Neuronal stem cell (in vitro differentiated cells): ENCODE measurements at regions not wholly inside any gene's neighbourhood (a gene's known extent, or its start where the extent isn't known, plus 50 kb on each side); places are given as distances from the start of the nearest gene placed in this dataset.
"Not testable (repeated sequence)": the region's sequence is repeated elsewhere in the genome, so short reads cannot be mapped to it uniquely, and the experiment has no call there.

Experiments used
- DNase-seq: peaks from one replicate; pipeline ENCODE4 v3.0.0-alpha.2; 2013; ENCODE audit warnings: low spot score
- H2AFZ ChIP-seq: one replicate; pipeline ENCODE4 v1.6.1; 2013; ENCODE audit warnings: mild to moderate bottlenecking, low read length, inconsistent platforms
- H2AK5ac ChIP-seq: 2 replicates; pipeline ENCODE4 v1.6.1; 2013; ENCODE audit warnings: low read depth, mild to moderate bottlenecking, inconsistent platforms, low read length, moderate library complexity, mixed read lengths
- H2BK120ac ChIP-seq: 2 replicates; pipeline ENCODE4 v1.6.1; 2013; ENCODE audit warnings: low read depth, mild to moderate bottlenecking, inconsistent platforms, low read length, moderate library complexity, mixed read lengths
- H2BK12ac ChIP-seq: one replicate; pipeline ENCODE4 v1.6.1; 2013; ENCODE audit warnings: low read length, inconsistent platforms
- H2BK15ac ChIP-seq: 2 replicates; pipeline ENCODE4 v1.6.1; 2013; ENCODE audit warnings: mild to moderate bottlenecking, low read length, inconsistent platforms, mixed read lengths
- H2BK5ac ChIP-seq: one replicate; pipeline ENCODE4 v1.6.1; 2013; ENCODE audit warnings: inconsistent platforms, mild to moderate bottlenecking, low read length, moderate library complexity
- H3K14ac ChIP-seq: one replicate; pipeline ENCODE4 v1.6.1; 2013; ENCODE audit warnings: low read length, inconsistent platforms
- H3K18ac ChIP-seq: 2 replicates; pipeline ENCODE4 v1.6.1; 2013; ENCODE audit warnings: low read length, inconsistent platforms
- H3K23ac ChIP-seq: 2 replicates; pipeline ENCODE4 v1.6.1; 2013; ENCODE audit warnings: low read depth, mild to moderate bottlenecking, mixed read lengths, low read length, inconsistent platforms; ENCODE audit not compliant: poor library complexity
- H3K27ac ChIP-seq: replicated peaks from 3 replicates; pipeline ENCODE4 v1.5.1; 2013; ENCODE audit warnings: low read length, inconsistent platforms
- H3K27me3 ChIP-seq, 3 experiments: 2 replicates each; pipeline ENCODE4 v1.6.1; 2013; ENCODE audit warnings: low read length in 3 of 3, mild to moderate bottlenecking in 2 of 3, inconsistent platforms in 1 of 3, low read depth in 1 of 3, mixed read lengths in 1 of 3, moderate library complexity in 1 of 3; ENCODE audit not compliant: control insufficient read depth in 3 of 3, insufficient read depth in 3 of 3
- H3K36me3 ChIP-seq, 2 donors: replicated peaks in 1 of 2; 2 replicates each; pipeline ENCODE4 v1.6.1; 2013; ENCODE audit warnings: low read length in 2 of 2; ENCODE audit not compliant: control insufficient read depth in 2 of 2, insufficient read depth in 2 of 2
- H3K4ac ChIP-seq: 2 replicates; pipeline ENCODE4 v1.6.1; 2013; ENCODE audit warnings: inconsistent platforms, mild to moderate bottlenecking, low read length, moderate library complexity
- H3K4me1 ChIP-seq, 2 donors: 1 replicate in 1 of 2; 2 replicates in 1 of 2; pipeline ENCODE4 v1.6.1; 2013; ENCODE audit warnings: low read length in 2 of 2, low read depth in 1 of 2; ENCODE audit not compliant: control insufficient read depth in 2 of 2, insufficient read depth in 1 of 2
- H3K4me2 ChIP-seq: one replicate; pipeline ENCODE4 v1.6.1; 2013; ENCODE audit warnings: mild to moderate bottlenecking, low read length, inconsistent platforms; ENCODE audit not compliant: insufficient read depth, poor library complexity, severe bottlenecking
- H3K4me3 ChIP-seq, 2 donors: 2 replicates each; pipeline ENCODE4 v1.5.1; 2013; ENCODE audit warnings: low read length in 2 of 2, mild to moderate bottlenecking in 2 of 2, inconsistent platforms in 1 of 2, moderate library complexity in 1 of 2
- H3K79me1 ChIP-seq: one replicate; pipeline ENCODE4 v1.6.1; 2013; ENCODE audit warnings: low read depth, mild to moderate bottlenecking, inconsistent platforms, low read length, moderate library complexity
- H3K9ac ChIP-seq: one replicate; pipeline ENCODE4 v1.6.1; 2013; ENCODE audit warnings: mild to moderate bottlenecking, low read depth, low read length, inconsistent platforms; ENCODE audit not compliant: poor library complexity
- H3K9me3 ChIP-seq, 2 donors: replicated peaks in 1 of 2; 2 replicates each; pipeline versions ENCODE3 to v1.6.1; 2013; ENCODE audit warnings: low read length in 2 of 2, mild to moderate bottlenecking in 2 of 2, inconsistent platforms in 1 of 2, low read depth in 1 of 2, mixed read lengths in 1 of 2, moderate library complexity in 1 of 2; ENCODE audit not compliant: control insufficient read depth in 2 of 2, insufficient read depth in 1 of 2
- H4K8ac ChIP-seq: one replicate; pipeline ENCODE4 v1.6.1; 2013; ENCODE audit warnings: low read depth, mild to moderate bottlenecking, inconsistent platforms, low read length, moderate library complexity
- H4K91ac ChIP-seq: one replicate; pipeline ENCODE4 v1.6.1; 2013; ENCODE audit warnings: low read length, low read depth, mild to moderate bottlenecking, inconsistent platforms; ENCODE audit not compliant: poor library complexity
- WGBS, 2 donors: extraction: QIAGEN DNeasy Blood & Tissue Kit; methylation state at CpG; one replicate each; pipeline ENCODE4 v1.1.7; 2013; ENCODE audit warnings: missing lambda C conversion rate in 2 of 2, mixed read lengths in 1 of 2; ENCODE audit not compliant: insufficient read length in 2 of 2, insufficient replicate concordance in 1 of 2; ENCODE audit errors: extremely low coverage in 2 of 2; 5-methylcytosine and 5-hydroxymethylcytosine counted together

GRCh38 chr21:22359599-22359998 is 1361.4 kb downstream of the NCAM2 start:
- H3K9me3 ChIP-seq, H3K14ac ChIP-seq, H3K4me2 ChIP-seq, H3K23ac ChIP-seq, DNase-seq, H3K4me3 ChIP-seq, H4K91ac ChIP-seq, H2AK5ac ChIP-seq, H2BK5ac ChIP-seq, H3K27ac ChIP-seq, H4K8ac ChIP-seq, H3K79me1 ChIP-seq, H3K9ac ChIP-seq, H2BK120ac ChIP-seq, H2BK15ac ChIP-seq, H2BK12ac ChIP-seq, H3K36me3 ChIP-seq, H3K18ac ChIP-seq, H3K4ac ChIP-seq, H3K4me1 ChIP-seq, H3K27me3 ChIP-seq: not testable (repeated sequence)
- WGBS, 2 donors, result no CpG with 5 or more reads among the region's 5 CpGs
- H2AFZ ChIP-seq, result peak overlapping the region; percentile 80

- no peak overlapping the region for H2BK5ac ChIP-seq
- H3K4me2 ChIP-seq, result no peak overlapping the region
- no peak overlapping the region for H3K14ac ChIP-seq
- no CpG with 5 or more reads among the region's 7 CpGs for WGBS, 2 donors
- H3K27me3 ChIP-seq, result no peaks in the 10 kb centered on the region
- H3K4ac ChIP-seq, result no peak overlapping the region
- no peak overlapping the region for H2BK120ac ChIP-seq
- no peaks in the 10 kb centered on the region for H3K36me3 ChIP-seq
- H2AK5ac ChIP-seq, result no peak overlapping the region
- no peak overlapping the region for H3K18ac ChIP-seq
- H2AFZ ChIP-seq, result no peak overlapping the region
- no peak overlapping the region for H4K91ac ChIP-seq
- no peak overlapping the region for H3K9ac ChIP-seq
- no peak overlapping the region for H2BK12ac ChIP-seq
- no peak overlapping the region for H3K4me3 ChIP-seq
- no peak overlapping the region for H4K8ac ChIP-seq
- peaks cover 0 to 1% of the 10 kb centered on the region in 2 donors for H3K9me3 ChIP-seq
- no peak overlapping the region for H3K27ac ChIP-seq
- no peak overlapping the region for H2BK15ac ChIP-seq
- H3K23ac ChIP-seq, result no peak overlapping the region
- no peaks in the 10 kb centered on the region for H3K4me1 ChIP-seq
- no peak for DNase-seq
- H3K79me1 ChIP-seq, result no peaks in the 10 kb centered on the region
Measured at GRCh38 chr21:22363504-22363903, 1365.3 kb downstream of the NCAM2 start.

- Histone ChIP-seq H4K8ac (no peak overlapping the region), H2BK120ac (no peak overlapping the region), H4K91ac (no peak overlapping the region), H3K18ac (no peak overlapping the region), H3K27me3 (no peaks in the 10 kb centered on the region), H3K79me1 (no peaks in the 10 kb centered on the region), H3K14ac (no peak overlapping the region), H3K23ac (no peak overlapping the region), H3K9me3 (peaks cover 0 to 1% of the 10 kb centered on the region in 2 donors), H3K36me3 (no peaks in the 10 kb centered on the region), H3K9ac (no peak overlapping the region), H2BK15ac (no peak overlapping the region), H2BK12ac (no peak overlapping the region), H3K4ac (no peak overlapping the region), H3K4me2 (no peak overlapping the region), H3K4me1 (no peaks in the 10 kb centered on the region), H2AK5ac (no peak overlapping the region), H3K27ac (no peak overlapping the region), H2BK5ac (no peak overlapping the region), H3K4me3 (no peak overlapping the region), H2AFZ (no peak overlapping the region)
- WGBS, 2 donors, result no CpG with 5 or more reads among the region's 5 CpGs
- DNase-seq, result no peak
Measured at GRCh38 chr21:22364163-22364562, 1366.0 kb downstream of the NCAM2 start.

- Histone ChIP-seq H3K18ac (no peak overlapping the region), H2AK5ac (no peak overlapping the region), H3K14ac (no peak overlapping the region), H2BK5ac (no peak overlapping the region), H2BK15ac (no peak overlapping the region), H3K4me3 (no peak overlapping the region), H3K9me3 (no peaks in the 10 kb centered on the region), H2AFZ (no peak overlapping the region), H4K8ac (no peak overlapping the region), H2BK120ac (no peak overlapping the region), H3K36me3 (no peaks in the 10 kb centered on the region), H3K9ac (no peak overlapping the region), H3K27ac (no peak overlapping the region), H4K91ac (no peak overlapping the region), H3K79me1 (no peaks in the 10 kb centered on the region), H3K23ac (no peak overlapping the region), H3K27me3 (no peaks in the 10 kb centered on the region), H2BK12ac (no peak overlapping the region), H3K4ac (no peak overlapping the region), H3K4me1 (peaks cover 0 to 2% of the 10 kb centered on the region in 2 donors), H3K4me2 (no peak overlapping the region)
- DNase-seq, result peak; percentile 5
- WGBS, 2 donors, result no CpG with 5 or more reads among the region's 7 CpGs
Measured at GRCh38 chr21:22374218-22374969, 1376.2 kb downstream of the NCAM2 start.
